HG02938 (cell line): ENCODE measurements at regions not wholly inside any gene's neighbourhood (a gene's known extent, or its start where the extent isn't known, plus 50 kb on each side); places are given as distances from the start of the nearest gene placed in this dataset.

Experiments used
- ATAC-seq: cut with Tn5 transposase; IDR thresholded peaks from one replicate; pipeline ENCODE4 v1.9.1; 2021; ENCODE audit warnings: mild to moderate bottlenecking, moderate library complexity; ENCODE audit not compliant: unreplicated experiment

DNA sequence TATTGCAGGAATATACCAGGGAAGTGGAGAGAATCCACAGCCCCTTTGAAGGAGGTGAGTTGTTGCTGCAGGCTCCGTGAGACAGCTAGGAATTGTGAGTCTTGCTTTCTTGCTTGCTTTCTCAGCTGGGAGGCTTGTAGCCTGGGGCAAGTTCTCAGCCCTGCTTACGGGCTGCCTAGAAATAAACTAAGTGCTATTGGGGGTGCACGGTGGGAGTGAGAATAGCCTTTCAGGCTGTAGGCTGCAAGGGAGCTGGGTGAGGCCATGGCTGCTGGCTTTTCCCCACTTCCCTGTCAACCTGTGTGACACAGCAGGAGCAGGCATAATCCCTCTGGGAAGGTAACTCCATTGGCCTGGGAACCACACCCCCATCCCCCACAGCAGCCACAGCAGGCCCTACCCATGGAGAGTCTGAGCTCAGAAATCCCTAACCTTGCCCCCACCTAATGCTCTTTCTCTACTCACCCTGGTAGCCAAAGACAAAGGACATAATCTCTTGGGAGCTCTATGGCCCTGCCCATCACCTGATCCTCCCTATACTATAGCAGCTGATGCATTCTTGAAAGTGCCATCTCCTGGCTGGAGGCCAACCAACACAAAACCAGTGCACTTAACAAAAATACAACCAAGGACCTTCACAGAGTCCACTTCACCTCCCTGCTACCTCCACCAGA lies 113.0 kb downstream of the MMRN1 start:
- no peak for ATAC-seq

DNA sequence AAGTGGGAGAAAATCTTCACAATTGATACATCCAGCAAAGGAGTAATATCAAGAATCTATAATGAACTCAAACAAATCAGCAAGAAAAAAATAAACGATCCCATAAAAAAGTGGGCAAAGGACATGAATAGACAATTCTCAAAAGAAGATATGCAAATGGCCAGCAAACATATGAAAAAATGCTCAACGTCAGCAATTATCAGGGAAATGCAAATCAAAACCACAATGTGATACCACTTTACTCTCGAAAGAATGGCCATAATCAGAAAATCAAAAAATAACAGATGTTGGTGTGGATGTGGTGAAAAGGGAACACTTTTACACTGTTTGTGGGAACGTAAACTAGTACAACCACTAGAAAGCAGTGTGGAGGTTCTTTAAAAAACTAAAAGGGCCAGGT lies 114.3 kb upstream of the CCSER1 start:
- ATAC-seq, result no peak

DNA sequence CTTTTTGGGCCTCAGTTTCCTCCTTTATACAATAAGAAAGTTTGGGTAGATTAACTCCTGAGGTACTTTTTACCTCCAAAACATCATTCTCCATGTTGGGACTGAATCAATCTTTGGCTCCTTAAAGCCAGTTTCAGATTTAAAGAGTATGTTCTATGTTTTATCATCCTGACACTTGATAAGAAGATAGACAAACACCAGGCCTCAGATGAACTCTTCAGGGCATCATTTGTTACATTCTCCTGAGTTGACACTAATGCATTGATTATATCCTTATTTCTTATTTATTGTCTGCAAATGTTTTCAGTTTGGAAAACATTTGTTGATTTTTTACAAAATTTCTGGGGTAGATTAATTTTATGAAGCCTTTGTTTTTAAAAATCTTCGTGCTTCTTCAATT lies 102.7 kb upstream of the CCSER1 start:
- no peak for ATAC-seq

DNA sequence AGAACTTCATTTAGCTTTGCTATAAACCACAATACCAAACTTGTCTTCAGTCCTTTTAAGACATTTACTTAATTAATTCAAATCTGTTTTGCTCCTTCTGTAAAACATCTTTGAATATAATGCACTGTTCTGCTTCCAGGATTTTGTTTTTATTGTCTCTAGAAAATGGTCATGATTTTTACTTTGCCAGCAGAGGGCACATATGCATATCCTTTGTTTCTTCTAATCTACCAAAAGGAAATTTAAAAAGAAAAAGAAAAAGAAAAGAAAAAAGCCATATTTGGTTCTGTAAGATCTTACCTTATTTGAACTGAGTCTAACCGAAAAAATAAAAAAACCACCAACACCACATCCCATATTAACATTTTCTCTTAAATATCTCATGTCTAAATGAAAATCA lies 101.9 kb upstream of the CCSER1 start:
- no peak for ATAC-seq

DNA sequence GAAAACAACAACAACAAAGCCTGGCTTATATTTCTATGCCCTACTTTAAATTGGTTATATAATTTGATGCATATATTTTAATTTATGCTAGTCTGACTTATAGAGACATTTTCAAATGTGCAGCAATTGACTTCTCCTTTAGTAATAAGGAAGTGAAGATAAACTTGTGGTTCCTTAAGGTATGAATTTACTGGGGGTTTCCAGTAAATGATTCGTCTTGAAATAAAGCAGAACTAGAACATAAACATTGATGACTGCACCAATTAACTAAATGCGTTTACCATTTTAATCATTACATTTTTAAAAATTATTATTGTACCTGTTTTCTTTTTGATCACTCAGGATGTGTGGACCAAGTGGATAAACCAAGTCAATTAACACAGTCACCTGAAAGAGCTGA lies 99.6 kb upstream of the CCSER1 start:
- peak; percentile 97 for ATAC-seq

DNA sequence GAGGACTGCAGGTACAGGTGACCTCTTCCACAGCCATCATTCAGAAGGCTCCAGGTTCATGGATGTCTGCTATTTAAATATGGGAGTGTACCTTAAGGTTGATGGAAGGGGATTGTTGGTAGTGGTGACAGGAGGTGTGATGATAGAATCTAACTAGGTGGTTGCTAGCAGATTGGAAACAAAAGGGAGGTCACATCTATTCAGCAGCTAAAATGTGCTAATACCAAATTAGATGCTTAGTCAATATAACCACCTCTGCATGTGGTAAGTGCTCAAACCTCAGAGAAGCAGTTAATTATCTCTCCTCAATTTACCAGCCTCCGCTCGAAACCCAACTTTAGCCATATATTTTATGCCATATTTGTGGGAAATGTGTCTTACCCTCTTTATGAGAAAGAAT lies 98.7 kb upstream of the CCSER1 start:
- no peak for ATAC-seq

DNA sequence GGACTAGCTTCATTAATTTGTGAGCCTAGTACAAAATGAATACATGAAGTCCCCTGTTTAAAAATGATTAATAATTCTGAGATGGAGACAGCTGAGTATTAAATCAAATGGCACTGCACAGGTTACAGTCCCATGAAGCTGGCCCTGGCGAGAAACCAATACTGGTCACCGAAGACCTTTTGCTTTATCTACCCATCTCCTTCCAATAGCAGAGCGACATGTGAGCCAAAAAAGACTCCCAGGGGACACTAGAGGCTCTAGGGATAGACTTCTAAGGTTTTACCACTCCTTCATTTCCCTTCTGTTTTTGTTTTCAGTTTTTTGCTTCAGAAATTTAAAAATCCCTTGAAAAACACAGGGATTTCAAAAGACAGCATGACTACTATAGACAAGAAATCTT lies 97.0 kb upstream of the CCSER1 start:
- ATAC-seq, result no peak

DNA sequence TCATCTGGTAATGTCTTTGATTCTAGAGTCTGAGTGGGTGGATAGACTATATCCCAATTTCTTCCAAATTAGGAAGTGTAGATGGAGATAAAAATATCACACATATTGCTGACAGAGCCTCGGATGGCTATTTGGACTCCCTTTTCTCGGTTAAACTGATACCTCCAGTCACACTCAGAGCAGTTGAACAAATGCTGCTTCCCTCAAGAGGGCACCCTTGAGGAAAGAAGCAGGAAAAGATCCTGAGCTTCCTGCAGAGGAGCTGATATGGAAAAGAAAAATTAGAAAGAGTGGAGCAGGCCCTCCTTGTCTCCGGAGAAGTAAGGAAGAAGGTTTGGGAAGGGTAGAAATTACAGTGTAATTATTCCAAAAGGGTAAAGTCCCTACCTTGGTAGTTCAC lies 96.2 kb upstream of the CCSER1 start:
- no peak for ATAC-seq

DNA sequence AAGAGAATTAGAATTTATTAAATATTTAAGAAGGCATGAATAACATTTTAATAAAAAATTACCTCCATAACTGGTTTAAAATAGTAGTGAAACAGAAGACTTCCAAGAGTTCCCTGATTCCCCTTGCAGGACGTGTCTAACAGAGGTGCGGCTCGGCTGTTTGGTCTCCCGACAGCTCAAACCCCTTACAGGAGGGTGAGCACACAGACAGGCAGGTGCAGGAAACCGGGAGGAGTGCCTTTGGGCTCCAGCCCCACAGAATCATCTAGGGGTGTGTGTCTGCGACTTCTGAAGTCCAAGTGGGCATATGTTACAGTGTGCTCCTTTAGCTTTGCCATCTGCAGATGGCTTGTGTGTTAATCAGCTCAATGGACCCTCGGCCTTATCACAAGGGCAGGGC lies 88.1 kb upstream of the CCSER1 start:
- no peak for ATAC-seq

DNA sequence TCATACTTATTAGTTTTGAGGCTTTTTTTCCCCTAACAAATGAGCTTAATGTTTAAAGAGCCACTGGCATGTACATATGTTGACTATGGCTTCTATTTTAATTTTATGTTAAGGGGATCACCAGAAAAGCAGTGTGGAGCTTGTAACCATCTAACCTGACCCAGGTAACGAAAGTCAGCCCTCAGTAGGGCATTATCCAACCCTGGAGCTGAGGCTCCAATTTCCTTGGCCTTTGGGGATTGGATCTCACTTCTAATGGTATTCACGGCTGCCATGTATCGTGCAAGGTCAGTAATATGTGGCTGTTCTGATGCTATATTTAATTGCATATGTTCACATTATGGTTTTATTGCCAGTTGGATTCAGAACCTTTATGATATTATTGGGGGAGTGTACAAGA lies 75.2 kb upstream of the CCSER1 start:
- no peak for ATAC-seq

DNA sequence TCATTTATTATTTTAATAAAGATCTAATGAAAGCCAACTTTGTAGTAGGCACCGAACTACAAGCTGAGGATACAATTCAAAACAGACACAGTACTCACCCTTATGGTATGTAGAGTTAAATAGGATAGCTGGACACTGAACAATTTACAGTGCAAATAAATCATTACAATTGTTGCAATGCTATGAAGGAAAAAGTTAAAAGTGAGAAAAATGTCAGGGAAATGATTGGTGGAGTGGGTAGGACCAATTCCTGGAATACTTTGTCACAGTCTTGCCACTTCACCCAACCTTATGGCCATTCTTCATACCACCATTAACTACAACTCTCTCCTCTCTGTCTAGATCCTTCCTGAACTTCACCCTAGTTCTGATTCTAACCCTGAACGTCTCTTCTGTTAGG lies 70.1 kb upstream of the CCSER1 start:
- no peak for ATAC-seq

DNA sequence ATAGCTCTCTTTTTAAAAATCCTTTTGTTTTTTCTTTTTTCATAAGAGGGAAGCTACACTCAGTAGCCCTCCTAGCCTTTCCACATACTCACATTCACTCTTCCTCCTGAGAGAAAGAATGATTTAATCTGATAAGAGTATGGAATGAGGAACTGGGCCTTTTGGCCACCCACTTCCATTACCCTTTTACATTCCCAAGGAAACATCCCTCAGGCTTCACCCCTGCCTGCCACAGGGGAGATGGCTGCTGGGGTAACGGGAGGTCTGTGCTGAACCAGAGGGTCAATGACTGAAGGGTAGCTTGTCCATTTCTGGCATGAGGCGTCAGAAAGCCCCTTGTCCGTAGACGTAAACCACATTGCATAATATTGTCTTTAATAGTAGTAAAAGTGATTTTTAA lies 67.2 kb upstream of the CCSER1 start:
- no peak for ATAC-seq

DNA sequence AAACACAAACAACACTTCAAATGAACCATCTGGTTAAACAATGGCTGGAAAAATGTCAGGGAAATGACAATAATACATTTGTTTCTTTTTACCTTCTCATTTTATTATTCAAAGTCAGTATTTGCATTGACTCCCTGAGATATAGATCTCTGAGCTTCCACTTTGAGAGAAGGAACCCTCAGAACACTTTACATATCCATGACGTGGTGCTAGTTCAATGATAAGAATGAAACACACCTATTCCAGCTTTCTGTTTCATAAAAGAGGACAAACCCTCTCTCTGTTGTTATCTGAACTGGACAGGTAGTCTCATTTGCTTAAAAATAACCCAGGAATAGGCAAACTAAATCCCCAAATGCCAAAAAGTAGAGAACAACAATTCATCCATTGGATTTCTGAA lies 65.3 kb upstream of the CCSER1 start:
- no peak for ATAC-seq

DNA sequence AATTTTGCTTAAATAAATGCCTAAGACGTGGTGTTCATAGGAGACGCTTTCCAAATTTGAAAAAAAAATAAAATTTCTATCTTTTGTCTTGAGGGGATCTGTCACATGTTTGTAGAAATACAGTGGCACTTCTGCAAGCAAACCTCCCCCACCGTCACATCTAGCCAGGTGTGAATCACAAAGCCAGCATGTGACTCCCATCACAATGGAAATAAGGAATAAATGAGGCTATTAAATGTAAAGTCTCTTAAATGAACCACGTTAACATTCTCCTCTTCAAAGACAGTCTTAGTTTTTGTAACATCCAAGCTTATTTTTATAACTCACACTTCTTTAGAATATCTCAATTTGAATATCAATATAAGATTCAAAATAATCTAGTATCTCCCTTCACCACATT lies 63.0 kb upstream of the CCSER1 start:
- no peak for ATAC-seq

DNA sequence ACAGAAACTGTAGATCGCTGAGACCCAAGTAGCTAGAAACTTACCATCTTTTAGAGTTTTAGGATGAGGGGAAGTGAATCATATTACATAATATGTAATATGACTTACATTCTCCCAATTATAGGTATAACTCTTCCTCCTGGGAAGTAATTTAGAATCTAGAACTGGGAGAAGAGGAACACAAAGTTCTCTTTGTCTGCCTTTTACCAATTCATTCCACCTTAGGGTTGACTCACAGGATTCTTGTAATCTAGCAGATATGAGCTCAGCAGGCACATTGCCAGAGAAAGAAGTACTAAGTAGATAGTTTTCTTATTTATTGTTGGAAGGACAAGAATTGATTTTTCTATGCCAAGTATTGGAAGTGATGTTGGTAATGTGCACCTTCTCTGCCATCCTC lies 58.0 kb upstream of the CCSER1 start:
- no peak for ATAC-seq

DNA sequence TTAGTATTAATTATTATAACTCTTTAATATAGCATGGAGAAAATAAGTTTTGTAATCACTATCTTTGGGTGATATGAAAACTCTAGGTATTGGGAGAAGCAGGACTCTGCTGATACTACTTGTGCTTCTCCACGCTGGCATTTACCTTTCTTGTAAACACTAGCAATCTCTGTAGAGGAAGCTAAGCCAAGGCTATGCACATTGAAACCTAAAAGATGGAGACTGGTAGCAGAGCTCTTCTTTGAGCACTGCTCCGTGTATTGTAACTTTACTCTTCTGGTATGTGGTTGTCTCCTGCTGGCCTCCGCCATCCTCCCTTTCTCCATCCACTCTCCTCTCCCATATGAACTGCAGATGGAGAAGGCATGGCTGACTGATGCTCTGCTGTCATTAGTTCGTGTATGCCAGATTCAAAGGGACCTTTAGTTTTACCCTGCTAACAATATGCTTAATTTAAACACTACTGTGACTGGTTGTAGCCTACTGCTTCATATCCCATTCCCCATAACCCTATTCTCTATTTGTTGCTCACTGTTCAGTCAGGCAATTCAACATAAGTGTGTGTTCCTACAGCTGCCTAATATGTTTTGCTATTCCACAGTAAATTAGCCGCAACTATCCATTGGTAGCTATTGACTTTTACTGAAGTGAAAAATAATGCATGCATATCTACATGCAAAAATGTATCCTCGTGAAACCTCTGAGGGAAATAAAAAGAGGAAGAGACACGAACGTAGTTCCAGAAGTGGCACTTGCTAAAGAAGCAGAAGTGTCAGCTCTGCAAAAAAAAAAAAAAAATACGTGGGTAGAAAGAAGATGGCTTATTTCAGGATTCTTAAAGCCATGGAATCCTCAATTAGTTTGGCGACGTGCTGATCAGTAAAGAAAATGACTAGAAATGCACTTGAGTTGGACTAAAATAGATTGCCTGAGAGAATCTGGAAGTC lies 55.6 kb upstream of the CCSER1 start:
- ATAC-seq, result no peak

DNA sequence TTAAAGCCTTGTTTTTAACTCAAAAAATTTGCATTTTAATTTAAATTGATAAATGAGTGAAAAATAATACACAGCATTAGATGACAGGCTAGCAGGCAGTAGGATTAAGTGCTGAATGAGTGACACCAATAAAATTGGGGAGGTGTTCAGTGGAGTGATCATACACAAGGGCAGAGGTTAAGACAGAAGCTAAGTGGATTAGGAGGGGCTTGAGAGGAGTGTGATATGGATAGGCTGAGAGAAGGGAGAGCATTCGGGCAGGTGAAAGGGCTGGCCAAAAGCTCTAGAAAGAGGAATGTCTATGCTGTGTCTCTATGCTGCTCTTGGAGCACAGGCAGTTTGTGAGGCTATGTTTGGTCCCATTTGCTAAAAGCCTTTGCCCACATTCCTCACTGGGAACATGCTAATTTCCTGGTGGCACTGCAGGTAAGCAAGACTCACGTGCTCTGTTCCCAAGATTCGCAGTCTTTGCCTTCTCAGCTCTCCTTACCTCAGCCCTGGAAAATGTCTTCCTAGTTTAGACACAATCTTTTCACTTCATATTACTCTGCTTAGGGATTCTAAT lies 52.8 kb upstream of the CCSER1 start:
- no peak for ATAC-seq
